Epidermal melanocyte (primary cell): ENCODE measurements at regions not wholly inside any gene's neighbourhood (a gene's known extent, or its start where the extent isn't known, plus 50 kb on each side); places are given as distances from the start of the nearest gene placed in this dataset.
"Not testable (repeated sequence)": the region's sequence is repeated elsewhere in the genome, so short reads cannot be mapped to it uniquely, and the experiment has no call there.

ENCODE experiments used
- DNase-seq: peaks from one replicate; pipeline ENCODE4 v3.0.0; 2011; ENCODE audit warnings: low spot score; ENCODE audit not compliant: insufficient read length

GRCh38 chr6:119506631-119507174 lies 157.1 kb upstream of the MAN1A1 start:
- DNase-seq: no peak

- DNase-seq: no peak
These were observed 152.4 kb upstream of the MAN1A1 start for GRCh38 chr6:119501798-119502483.

GRCh38 chr6:119499797-119500196 lies 150.2 kb upstream of the MAN1A1 start:
- DNase-seq: no peak

GRCh38 chr6:119497988-119498727 lies 148.6 kb upstream of the MAN1A1 start:
- no peak for DNase-seq

GRCh38 chr6:119495230-119495683 lies 145.7 kb upstream of the MAN1A1 start:
- DNase-seq: no peak

- DNase-seq: no peak
These were observed 144.4 kb upstream of the MAN1A1 start for GRCh38 chr6:119493980-119494379.

DNA sequence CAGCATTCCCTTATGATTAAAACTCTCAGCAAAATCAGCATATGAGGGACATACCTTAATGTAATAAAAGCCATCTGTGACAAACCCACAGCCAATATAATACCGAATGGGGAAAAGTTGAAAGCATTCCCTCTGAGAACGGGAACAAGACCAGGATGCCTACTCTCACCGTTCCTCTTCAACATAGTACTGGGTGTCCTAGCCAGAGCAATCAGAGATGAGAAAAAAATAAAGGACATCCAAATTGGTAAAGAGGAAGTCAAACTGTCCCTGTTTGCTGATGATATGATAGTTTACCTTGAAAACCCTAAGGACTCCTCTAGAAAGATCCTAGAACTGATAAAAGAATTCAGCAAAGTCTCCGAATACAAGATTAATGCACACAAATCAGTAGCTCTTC lies 141.6 kb upstream of the MAN1A1 start:
- DNase-seq: not testable (repeated sequence)

DNA sequence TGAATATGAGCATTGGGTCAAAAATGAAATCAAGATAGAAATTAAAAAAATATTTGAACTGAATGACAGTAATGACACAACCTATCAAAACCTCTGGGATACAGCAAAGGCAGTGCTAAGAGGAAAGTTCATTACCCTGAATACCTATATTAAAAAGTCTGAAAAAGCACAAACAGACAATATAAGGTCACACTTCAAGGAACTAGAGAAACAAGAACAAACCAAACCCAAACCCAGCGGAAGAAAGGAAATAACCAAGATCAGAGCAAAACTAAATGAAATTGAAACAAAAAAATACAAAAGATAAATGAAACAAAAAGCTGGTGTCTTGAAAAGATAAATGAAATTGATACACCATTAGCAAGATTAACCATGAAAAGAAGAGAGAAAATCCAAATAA lies 140.5 kb upstream of the MAN1A1 start:
- DNase-seq: not testable (repeated sequence)

DNA sequence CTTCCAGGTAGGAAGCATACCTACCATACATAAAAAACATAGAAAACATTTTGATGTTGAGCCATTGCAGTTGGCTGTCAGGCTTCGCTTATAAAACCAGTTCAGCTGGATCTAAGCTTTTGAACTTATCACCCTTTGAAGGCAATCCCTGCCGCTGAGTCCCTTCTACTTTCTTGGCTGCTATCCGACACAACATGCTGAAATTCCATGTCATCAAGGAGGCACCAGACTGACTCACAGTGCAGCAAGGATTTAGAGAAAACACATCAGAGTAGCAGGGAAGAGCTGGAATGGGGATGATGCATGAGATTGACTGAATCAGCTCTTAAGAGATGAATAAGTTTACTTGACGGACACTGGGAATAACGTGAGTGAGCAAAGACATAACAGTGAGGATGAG lies 135.0 kb upstream of the MAN1A1 start:
- no peak for DNase-seq

DNA sequence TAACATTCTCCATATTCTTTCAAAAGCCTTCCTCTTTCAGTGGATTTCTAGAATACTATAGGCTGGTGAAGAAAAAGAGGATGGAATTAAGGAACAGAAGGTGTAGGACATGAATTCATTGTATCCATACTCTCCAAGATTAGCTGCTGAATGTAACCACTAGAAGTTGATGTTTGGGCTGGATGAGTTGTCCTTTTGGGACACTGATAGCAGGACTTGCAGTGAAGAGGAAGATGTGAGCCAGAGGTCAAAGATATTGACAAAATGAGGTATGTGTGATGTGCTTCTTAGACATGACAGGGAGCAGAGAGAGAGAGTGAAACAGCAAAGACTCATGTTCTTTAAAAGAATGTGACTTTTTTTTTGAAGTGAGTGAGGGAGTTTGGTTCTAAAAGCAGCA lies 134.3 kb upstream of the MAN1A1 start:
- DNase-seq: no peak

DNA sequence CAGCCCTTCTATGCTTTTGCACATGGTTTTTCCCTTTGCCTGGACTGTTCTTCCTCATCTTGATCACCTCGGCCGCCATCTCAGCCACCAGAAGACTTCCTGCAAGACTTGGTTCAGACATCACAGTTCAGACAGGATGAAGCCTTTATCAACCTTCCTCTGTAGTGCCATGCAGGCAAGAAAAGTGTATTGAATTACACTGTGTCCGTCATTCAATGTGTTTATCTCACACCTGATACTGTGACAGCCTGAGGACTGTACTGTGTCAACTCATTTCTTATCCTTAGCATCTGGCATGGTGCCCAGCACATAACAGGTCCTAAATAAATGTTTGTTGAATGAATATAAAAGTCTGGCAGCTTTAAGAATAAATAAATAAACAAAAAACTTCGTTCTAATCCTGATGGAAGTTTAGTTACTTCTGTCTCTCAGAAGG lies 133.3 kb upstream of the MAN1A1 start:
- DNase-seq: no peak

GRCh38 chr6:119481976-119482375 lies 132.4 kb upstream of the MAN1A1 start:
- DNase-seq: no peak

- DNase-seq: no peak
These were observed 131.5 kb upstream of the MAN1A1 start for GRCh38 chr6:119480961-119481497.

DNA sequence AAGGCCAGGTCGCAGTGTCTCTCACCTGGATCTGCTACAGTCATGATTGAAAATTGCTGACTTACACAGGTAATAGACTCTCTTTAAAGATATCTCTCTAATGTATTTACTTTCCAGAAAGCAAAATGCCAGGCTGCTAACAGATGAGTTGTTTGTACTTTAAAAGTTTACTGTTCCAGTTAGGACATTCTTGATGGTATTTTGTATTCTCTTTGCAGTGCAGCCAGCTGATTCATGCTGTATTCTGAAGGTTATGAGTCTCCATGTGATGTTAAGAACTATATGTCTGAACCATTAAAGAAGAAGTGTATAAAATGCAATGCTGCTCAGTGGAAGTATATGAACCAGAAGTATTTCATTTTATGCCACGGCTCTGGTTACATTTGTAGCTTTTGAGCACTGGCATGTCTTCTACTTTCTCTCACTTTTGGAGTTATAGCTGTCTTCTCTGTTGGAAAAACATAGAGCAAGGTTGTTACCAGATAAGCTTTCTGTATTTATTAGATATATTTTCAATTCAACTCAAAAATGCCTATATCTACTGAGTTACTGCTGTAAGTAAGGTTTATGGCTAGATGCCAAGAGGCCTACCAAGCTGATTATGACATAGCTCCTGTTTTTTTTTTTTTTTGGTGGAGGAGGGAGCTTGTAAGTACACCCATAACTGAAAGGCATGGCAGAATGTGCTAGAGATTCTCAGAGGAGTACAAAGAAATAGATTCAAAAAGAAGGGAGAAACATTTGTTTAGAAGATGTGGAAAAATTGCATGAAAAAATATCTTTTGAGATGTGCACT lies 130.5 kb upstream of the MAN1A1 start:
- no peak for DNase-seq

DNA sequence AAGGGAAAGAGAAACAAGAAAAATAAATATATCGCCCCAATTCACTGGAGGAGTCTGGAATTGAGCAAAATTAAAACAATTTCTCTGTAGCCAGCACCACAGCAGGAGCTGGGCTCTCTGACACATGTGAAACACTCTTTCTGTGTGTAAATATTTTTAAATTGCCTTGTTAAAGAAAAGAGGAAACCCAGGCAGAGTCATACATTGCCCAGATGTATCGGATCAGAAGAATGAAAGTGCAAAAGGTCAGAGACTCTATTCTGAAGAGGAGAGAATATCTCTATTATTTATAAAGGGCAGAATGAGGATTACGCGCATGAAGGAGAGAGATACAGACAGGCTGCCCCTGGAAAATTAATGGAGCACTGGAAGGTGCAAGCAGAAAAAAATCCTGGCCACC lies 127.0 kb upstream of the MAN1A1 start:
- DNase-seq: no peak

DNA sequence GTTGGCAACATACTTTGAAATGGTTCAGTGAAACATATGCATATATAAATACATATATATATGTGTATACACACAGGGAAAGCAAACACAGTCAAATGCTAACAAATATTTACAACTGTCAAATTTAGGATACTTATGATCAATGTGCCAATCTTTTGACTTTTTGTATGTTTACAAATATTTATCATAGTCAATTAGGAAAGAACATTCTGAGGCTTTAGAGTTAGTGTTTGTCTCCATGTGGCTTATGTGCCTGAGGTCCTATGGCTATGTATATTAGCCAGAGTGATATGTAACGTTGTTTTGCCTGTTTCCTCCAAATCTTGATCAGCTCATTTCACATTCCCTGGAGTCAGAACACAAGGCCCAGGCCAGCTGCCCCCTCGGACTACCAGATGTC lies 126.5 kb upstream of the MAN1A1 start:
- DNase-seq: no peak

GRCh38 chr6:119470893-119471542 lies 121.5 kb upstream of the MAN1A1 start:
- DNase-seq: no peak

- no peak for DNase-seq
These were observed 118.0 kb upstream of the MAN1A1 start for GRCh38 chr6:119467488-119468081.

DNA sequence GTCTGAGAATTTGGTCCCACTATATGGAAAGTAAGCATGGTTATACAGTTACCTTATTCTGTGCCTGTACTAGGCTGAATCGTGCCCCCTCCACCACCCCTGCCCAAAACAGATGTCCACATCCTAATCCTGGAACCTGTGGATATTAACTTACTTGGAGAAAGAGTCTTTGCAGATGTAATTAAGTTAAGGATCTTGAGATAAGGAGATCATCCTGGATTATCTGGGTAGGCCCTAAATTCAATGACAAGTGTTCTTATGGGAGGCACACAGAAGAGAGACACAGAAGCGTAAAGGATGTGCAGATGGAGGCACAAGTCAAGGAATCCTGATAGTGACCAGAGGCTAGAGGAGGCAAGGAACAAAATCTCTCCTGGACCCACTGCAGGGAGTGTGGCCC lies 116.7 kb upstream of the MAN1A1 start:
- DNase-seq: no peak

- DNase-seq: no peak
These were observed 113.6 kb upstream of the MAN1A1 start for GRCh38 chr6:119463081-119463626.
